ENCODE measurements at regions not wholly inside any gene's neighbourhood (a gene's known extent, or its start where the extent isn't known, plus 50 kb on each side); places are given as distances from the start of the nearest gene placed in this dataset.

DNA sequence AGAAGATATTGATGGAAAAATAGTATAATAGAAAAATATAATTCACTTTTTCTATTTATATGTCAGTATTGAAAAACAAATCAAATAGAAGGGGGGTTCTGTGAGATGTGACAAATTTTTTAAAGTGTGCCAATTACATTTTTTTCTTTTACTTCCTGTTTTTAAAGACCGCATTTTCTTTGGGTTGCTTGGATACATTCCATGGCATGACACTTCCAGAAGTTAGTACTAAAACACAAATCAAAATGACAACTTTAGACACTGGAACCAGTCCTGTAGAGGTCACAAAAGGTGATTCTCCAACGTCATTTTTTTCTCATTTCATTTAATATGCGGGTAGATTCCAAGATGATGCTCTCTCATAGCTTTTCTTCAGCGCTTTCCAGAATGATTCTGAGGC lies 116.2 kb upstream of the GNPDA2 start:
- no peak for DNase-seq (ENCODE audit: low spot score)

DNA sequence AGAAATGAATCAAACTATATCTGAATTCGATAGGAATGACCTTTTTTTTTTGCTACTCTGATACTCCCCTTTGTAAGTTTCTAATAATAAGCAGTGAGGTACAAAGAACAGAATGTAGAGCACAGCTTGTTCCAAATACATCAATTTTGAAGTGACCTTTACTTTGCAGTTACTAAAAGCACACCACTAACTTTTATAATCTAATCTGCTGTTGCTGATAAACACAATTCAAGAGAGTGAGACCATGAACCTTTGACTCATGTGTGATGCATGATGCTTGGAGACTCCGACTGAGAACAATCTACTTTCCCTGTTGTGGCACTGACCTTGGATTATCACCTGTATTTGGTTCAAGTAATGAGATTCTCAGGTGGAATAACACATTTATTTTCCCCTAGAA lies 91.6 kb upstream of the GNPDA2 start:
- no peak for DNase-seq (ENCODE audit: low spot score)

DNA sequence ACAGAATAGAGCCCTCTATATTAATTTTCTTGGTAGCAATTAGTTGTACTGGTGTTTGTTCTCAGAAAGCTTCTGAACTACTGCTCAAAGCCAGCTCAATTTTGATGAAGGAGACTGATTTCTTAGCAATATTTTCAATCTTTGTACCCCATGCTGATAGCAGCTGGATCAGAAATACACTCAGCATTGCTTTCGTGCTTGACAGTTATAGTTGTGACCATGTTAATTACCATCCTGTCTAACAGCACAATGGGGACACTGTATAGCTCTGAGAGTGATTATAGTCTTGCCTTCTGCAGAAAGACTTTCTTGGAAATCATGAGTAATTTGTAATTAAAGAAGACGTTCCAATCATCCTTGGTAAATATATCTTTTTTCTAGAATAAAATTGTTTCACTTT lies 79.7 kb upstream of the GNPDA2 start:
- DNase-seq (ENCODE audit: low spot score): no peak

DNA sequence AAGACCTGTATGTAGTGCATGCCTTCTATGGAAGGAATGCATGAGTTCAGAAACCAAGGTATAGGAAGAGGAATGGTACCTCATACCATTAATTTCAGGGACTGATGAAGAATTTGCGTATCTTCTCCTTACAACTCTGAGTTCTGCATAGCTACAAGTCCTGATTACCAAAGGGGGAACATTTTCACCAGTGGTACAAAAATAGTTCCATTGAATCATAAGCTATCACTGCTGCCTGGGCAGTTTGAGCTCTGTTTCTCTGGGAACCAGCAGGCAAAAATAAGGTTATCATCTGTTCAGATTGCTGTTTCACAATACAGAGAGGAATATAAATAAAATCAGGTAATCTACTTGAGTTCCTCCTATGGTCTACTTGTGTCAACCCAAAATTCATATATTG lies 77.9 kb upstream of the GNPDA2 start:
- DNase-seq (ENCODE audit: low spot score): no peak

DNA sequence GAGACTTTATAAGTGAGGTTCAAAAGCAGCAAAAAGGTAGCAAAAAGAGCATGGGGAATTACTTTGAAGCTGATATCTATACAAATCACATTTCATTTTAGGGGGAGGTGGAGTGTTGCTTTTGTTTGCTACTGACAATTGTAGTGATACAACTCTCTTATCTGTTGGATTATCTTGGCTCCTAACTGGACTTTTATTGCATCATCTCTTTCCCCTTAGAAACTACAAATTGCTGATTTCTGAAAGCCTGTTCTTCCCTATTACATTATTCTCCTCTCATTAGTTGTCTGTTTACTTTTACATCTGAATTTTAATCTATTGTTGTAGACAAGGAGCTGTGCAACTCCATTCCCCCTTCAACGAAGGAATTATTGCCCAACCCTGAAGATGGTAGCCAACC lies 75.0 kb upstream of the GNPDA2 start:
- no peak for DNase-seq (ENCODE audit: low spot score)

DNA sequence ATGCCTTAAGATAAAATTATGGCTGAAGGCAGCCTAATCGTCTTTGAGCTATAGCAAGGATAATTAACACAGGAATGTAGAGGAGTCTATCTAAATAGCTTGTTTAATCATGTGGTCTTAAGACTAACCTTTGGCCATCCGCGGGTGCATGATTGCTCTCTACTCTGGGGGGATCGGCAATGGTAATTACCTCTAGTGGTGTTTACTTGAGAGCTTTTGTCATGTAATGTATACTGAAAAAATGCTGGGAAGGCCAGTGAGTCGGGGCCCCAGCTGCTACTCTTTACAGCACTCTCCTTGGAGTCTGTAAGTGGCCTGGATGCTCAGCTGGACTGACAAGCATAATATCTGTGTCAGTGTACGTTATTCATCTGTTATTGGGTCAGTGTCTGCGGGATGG lies 65.5 kb upstream of the GNPDA2 start:
- DNase-seq (ENCODE audit: low spot score): no peak

DNA sequence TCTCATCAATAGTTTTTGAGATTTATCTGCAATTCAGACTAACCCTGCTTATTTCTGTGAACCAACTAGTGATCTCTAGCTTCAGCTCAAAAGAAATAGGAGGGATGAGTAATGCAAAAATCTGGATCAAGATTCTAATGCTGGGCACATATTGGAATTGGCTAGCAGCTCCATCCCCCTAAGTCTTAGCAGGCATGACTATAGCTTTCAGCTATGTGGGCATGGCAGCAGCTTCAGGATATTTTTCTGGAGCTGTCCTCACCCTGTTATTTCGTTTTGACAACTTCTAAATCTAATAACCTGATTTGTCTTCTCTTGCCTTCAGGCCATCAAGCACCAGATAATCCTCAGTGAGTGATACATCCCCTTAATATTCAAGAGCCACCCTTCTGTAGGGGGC lies 50.8 kb upstream of the GNPDA2 start:
- DNase-seq (ENCODE audit: low spot score): no peak

All from umbilical cord (tissue), 1 donor.